MM.1S (cell line): ENCODE measurements at regions not wholly inside any gene's neighbourhood (a gene's known extent, or its start where the extent isn't known, plus 50 kb on each side); places are given as distances from the start of the nearest gene placed in this dataset.

Experiments
- DNase-seq: peaks from one replicate; pipeline ENCODE4 v3.0.0-alpha.2; 2015
- H2AFZ ChIP-seq: fragments of 300-600 bp; sonication (generic); 2 replicates; pipeline ENCODE4 v1.6.0; 2016; ENCODE audit warnings: antibody characterized with exemption, low read length
- H3F3A ChIP-seq: fragments of 300-600 bp; sonication (generic); 2 replicates; pipeline ENCODE4 v1.6.1; 2016; ENCODE audit warnings: mild to moderate bottlenecking, antibody characterized with exemption, low read length, moderate library complexity, mixed read lengths; ENCODE audit not compliant: insufficient read depth
- H3K27ac ChIP-seq: fragments of 300-600 bp; sonication (generic); 2 replicates; pipeline ENCODE4 v1.5.1; 2016; ENCODE audit warnings: mild to moderate bottlenecking, low read length
- H3K27me3 ChIP-seq: fragments of 300-600 bp; sonication (generic); replicated peaks from 2 replicates; pipeline ENCODE4 v1.6.0; 2016; ENCODE audit warnings: low read length; ENCODE audit not compliant: insufficient read depth
- H3K36me3 ChIP-seq: fragments of 300-600 bp; sonication (generic); replicated peaks from 2 replicates; pipeline ENCODE4 v1.6.1; 2016; ENCODE audit warnings: mild to moderate bottlenecking, low read length, mixed read lengths; ENCODE audit not compliant: insufficient read depth
- H3K4me1 ChIP-seq: fragments of 300-600 bp; sonication (generic); 2 replicates; pipeline ENCODE4 v1.6.1; 2016; ENCODE audit warnings: low read length, mixed read lengths
- H3K4me2 ChIP-seq: fragments of 300-600 bp; sonication (generic); 2 replicates; pipeline ENCODE4 v1.6.0; 2016; ENCODE audit warnings: low read depth, low read length
- H3K4me3 ChIP-seq: fragments of 300-600 bp; sonication (generic); 2 replicates; pipeline ENCODE4 v1.5.1; 2016; ENCODE audit warnings: low read length, mixed read lengths
- H3K79me2 ChIP-seq: fragments of 300-600 bp; sonication (generic); 2 replicates; pipeline ENCODE4 v1.6.1; 2016; ENCODE audit warnings: mixed run types, low read length, mixed read lengths
- H3K9ac ChIP-seq: fragments of 300-600 bp; sonication (generic); 2 replicates; pipeline ENCODE4 v1.6.1; 2016; ENCODE audit warnings: low read length, mixed read lengths
- H3K9me2 ChIP-seq: fragments of 300-600 bp; sonication (generic); replicated peaks from 2 replicates; pipeline ENCODE4 v1.6.1; 2016; ENCODE audit warnings: mild to moderate bottlenecking, low read length, mixed read lengths; ENCODE audit not compliant: insufficient read depth
- H3K9me3 ChIP-seq: fragments of 300-600 bp; sonication (generic); replicated peaks from 2 replicates; pipeline ENCODE4 v1.6.1; 2016; ENCODE audit warnings: mild to moderate bottlenecking, low read length, mixed read lengths; ENCODE audit not compliant: insufficient read depth
- H4K20me1 ChIP-seq: fragments of 300-600 bp; sonication (generic); 2 replicates; pipeline ENCODE4 v1.6.1; 2016; ENCODE audit warnings: mild to moderate bottlenecking, low read length, moderate library complexity, mixed read lengths; ENCODE audit not compliant: insufficient read depth
- EZH2 ChIP-seq: fragments of 300-600 bp; sonication (generic); optimal IDR thresholded peaks from 2 replicates; pipeline ENCODE3; 2017; ENCODE audit warnings: low read depth, mild to moderate bottlenecking, antibody characterized with exemption, low read length, mixed read lengths
- EZH2phosphoT487 ChIP-seq: fragments of 300-600 bp; sonication (generic); IDR thresholded peaks from 2 replicates; pipeline ENCODE4 v1.6.1; 2018; ENCODE audit warnings: antibody characterized with exemption, low read length
- TF ChIP-seq, protein P1 (sequence below): fragments of 300-600 bp; sonication (generic); IDR thresholded peaks from 2 replicates; pipeline ENCODE4 v1.5.1; 2016; ENCODE audit warnings: antibody characterized with exemption, low read length, mixed read lengths

- Histone ChIP-seq H3K36me3 (no peaks in the 10 kb centered on the region), H3K79me2 (no peaks in the 10 kb centered on the region), H3K9ac (no peak overlapping the region), H4K20me1 (no peaks in the 10 kb centered on the region), H3K27me3 (no peaks in the 10 kb centered on the region), H2AFZ (peak overlapping the region; percentile 29), H3K9me2 (no peaks in the 10 kb centered on the region), H3F3A (peaks cover 13% of the 10 kb centered on the region), H3K4me2 (peak overlapping the region; percentile 16), H3K9me3 (no peaks in the 10 kb centered on the region), H3K27ac (peak overlapping the region; percentile 86), H3K4me1 (peaks cover 37% of the 10 kb centered on the region), H3K4me3 (no peak overlapping the region)
- no peak for TF ChIP-seq EZH2
- TF ChIP-seq EZH2phosphoT487 = no peak
- TF ChIP-seq, protein P1, sequence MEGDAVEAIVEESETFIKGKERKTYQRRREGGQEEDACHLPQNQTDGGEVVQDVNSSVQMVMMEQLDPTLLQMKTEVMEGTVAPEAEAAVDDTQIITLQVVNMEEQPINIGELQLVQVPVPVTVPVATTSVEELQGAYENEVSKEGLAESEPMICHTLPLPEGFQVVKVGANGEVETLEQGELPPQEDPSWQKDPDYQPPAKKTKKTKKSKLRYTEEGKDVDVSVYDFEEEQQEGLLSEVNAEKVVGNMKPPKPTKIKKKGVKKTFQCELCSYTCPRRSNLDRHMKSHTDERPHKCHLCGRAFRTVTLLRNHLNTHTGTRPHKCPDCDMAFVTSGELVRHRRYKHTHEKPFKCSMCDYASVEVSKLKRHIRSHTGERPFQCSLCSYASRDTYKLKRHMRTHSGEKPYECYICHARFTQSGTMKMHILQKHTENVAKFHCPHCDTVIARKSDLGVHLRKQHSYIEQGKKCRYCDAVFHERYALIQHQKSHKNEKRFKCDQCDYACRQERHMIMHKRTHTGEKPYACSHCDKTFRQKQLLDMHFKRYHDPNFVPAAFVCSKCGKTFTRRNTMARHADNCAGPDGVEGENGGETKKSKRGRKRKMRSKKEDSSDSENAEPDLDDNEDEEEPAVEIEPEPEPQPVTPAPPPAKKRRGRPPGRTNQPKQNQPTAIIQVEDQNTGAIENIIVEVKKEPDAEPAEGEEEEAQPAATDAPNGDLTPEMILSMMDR = no peak
- DNase-seq = no peak
Measured at GRCh38 chr4:10982305-10982704, 297.7 kb upstream of the CLNK start.

- TF ChIP-seq EZH2 = no peak
- no peaks in the 10 kb centered on the region for H3K9me3 ChIP-seq
- no peaks in the 10 kb centered on the region for H3K9me2 ChIP-seq
- H3K4me1 ChIP-seq = peaks cover 40% of the 10 kb centered on the region
- no peaks in the 10 kb centered on the region for H3K79me2 ChIP-seq
- H3K4me2 ChIP-seq = no peak overlapping the region
- no peaks in the 10 kb centered on the region for H4K20me1 ChIP-seq
- no peak for DNase-seq
- H3K36me3 ChIP-seq = no peaks in the 10 kb centered on the region
- no peak overlapping the region for H3K9ac ChIP-seq
- H3K4me3 ChIP-seq = no peak overlapping the region
- H3K27ac ChIP-seq = no peak overlapping the region
- no peak overlapping the region for H2AFZ ChIP-seq
- H3K27me3 ChIP-seq = no peaks in the 10 kb centered on the region
- H3F3A ChIP-seq = peaks cover 13% of the 10 kb centered on the region
Measured at GRCh38 chr4:10981576-10981975, 297.0 kb upstream of the CLNK start.

- Histone ChIP-seq H3K36me3 (no peaks in the 10 kb centered on the region), H3K9me2 (no peaks in the 10 kb centered on the region), H3K9ac (no peak overlapping the region), H3K4me3 (no peak overlapping the region), H3K9me3 (no peaks in the 10 kb centered on the region), H3K79me2 (no peaks in the 10 kb centered on the region), H2AFZ (no peak overlapping the region), H3K27ac (no peak overlapping the region), H3K27me3 (no peaks in the 10 kb centered on the region), H4K20me1 (no peaks in the 10 kb centered on the region), H3K4me1 (peaks cover 40% of the 10 kb centered on the region), H3F3A (peaks cover 13% of the 10 kb centered on the region), H3K4me2 (no peak overlapping the region)
- no peak for DNase-seq
- TF ChIP-seq EZH2 (no peak), EZH2phosphoT487 (no peak)
- TF ChIP-seq, protein P1 = no peak
Measured at GRCh38 chr4:10981096-10981495, 296.5 kb upstream of the CLNK start.

DNA sequence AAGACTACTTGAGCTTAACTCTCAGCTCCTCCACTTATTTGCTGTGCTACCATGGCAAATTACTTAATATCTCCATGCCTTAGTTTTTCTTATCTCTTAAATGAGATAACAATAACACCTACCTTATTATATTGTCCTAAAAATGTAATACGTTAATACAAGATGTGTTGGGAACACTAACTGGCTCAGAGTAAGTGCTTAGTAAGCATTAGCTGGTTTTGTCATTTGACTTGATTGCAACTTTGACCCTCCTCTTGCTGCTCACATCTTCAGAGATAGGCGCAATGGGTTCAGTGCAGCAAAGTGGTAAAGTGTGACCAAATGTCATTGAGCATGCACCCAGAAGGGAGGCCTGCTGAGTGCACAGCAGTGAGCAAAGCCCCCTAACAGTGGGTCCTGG, 294.5 kb upstream of the CLNK start:
- TF ChIP-seq EZH2phosphoT487 = no peak
- TF ChIP-seq, protein P1 = no peak
- TF ChIP-seq EZH2 = no peak
- Histone ChIP-seq H3K27ac (no peak overlapping the region), H3K79me2 (no peaks in the 10 kb centered on the region), H2AFZ (no peak overlapping the region), H3K9ac (no peak overlapping the region), H3K9me3 (no peaks in the 10 kb centered on the region), H3F3A (peaks cover 13% of the 10 kb centered on the region), H3K4me3 (no peak overlapping the region), H3K4me2 (no peak overlapping the region), H3K36me3 (no peaks in the 10 kb centered on the region), H3K9me2 (no peaks in the 10 kb centered on the region), H3K27me3 (no peaks in the 10 kb centered on the region), H4K20me1 (no peaks in the 10 kb centered on the region), H3K4me1 (peaks cover 29% of the 10 kb centered on the region)
- DNase-seq = no peak
